ENCODE measurements at regions not wholly inside any gene's neighbourhood (a gene's known extent, or its start where the extent isn't known, plus 50 kb on each side); places are given as distances from the start of the nearest gene placed in this dataset.

DNA sequence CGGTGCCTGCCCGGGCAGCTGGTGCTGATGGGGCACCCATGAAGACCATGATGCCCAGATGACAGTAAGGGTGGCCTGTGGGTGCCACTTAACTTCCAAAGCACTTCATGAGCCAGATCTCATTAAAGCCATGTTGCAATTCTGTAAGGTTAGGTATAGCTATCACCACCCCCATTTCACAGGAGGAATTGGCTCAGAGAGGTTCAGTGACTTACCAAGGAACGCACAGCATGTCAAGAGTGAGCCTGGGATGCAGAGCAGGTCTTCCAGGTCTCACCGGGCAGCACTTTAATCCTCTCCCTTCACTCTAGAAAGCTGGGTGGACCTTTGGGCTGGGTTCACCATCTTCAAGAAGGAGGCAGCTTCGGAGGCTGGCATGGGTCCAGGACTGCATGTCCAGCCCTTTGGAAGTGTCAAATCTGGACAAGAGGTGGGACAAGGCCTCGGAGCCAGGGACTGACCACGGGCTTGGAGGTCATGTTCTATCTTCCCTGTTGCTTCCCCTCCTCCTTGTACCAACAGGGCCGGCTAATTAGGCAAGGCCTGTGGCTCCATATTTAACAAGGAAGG lies 189.8 kb downstream of the URI1 start:
- no peak for TF ChIP-seq IRF2 (CRISPR knock-in tag; IDR thresholded peaks at IDR 0.05)
- TF ChIP-seq, protein P1, sequence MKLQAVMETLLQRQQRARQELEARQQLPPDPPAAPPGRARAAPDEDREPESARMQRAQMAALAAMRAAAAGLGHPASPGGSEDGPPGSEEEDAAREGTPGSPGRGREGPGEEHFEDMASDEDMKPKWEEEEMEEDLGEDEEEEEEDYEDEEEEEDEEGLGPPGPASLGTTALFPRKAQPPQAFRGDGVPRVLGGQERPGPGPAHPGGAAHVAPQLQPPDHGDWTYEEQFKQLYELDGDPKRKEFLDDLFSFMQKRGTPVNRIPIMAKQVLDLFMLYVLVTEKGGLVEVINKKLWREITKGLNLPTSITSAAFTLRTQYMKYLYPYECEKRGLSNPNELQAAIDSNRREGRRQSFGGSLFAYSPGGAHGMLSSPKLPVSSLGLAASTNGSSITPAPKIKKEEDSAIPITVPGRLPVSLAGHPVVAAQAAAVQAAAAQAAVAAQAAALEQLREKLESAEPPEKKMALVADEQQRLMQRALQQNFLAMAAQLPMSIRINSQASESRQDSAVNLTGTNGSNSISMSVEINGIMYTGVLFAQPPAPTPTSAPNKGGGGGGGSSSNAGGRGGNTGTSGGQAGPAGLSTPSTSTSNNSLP (IDR thresholded peaks at IDR 0.05; ENCODE audit: borderline replicate concordance, low read depth, low read length) = no peak
- TF ChIP-seq MYC (IDR thresholded peaks at IDR 0.05; ENCODE audit: low read depth, low read length) = no peak
- no peak for TF ChIP-seq MYC (CRISPR knock-in tag; IDR thresholded peaks at IDR 0.05; ENCODE audit: borderline replicate concordance, low read depth)

All from K562 (cell line).